Uterus (tissue), 3 donors: ENCODE measurements at regions not wholly inside any gene's neighbourhood (a gene's known extent, or its start where the extent isn't known, plus 50 kb on each side); places are given as distances from the start of the nearest gene placed in this dataset.
"Not testable (repeated sequence)": the region's sequence is repeated elsewhere in the genome, so short reads cannot be mapped to it uniquely, and the experiment has no call there.

Experiments used
- DNase-seq, 2 donors: peaks; one replicate each; pipeline ENCODE4 v3.0.0-alpha.2; 2019 to 2020
- H3K27ac ChIP-seq, 2 donors: fragments of 200-600 bp; sonication (generic); 1 replicate in 1 of 2; 2 replicates in 1 of 2; pipeline ENCODE4 v1.5.1; 2016 to 2018
- H3K27me3 ChIP-seq, 2 donors: fragments of 200-600 bp; sonication (generic); one replicate each; pipeline ENCODE4 v1.5.1; 2018 to 2019; ENCODE audit warnings: control low read depth in 1 of 2
- H3K36me3 ChIP-seq, 2 donors: fragments of 200-600 bp; sonication (generic); one replicate each; pipeline ENCODE4 v1.5.1; 2019; ENCODE audit warnings: control low read depth in 1 of 2
- H3K4me1 ChIP-seq, 2 donors: fragments of 200-600 bp; sonication (generic); one replicate each; pipeline ENCODE4 v1.5.1; 2018 to 2019; ENCODE audit warnings: control low read depth in 1 of 2
- H3K4me3 ChIP-seq, 2 donors: fragments of 200-600 bp; sonication (generic); 1 replicate in 1 of 2; 2 replicates in 1 of 2; pipeline ENCODE4 v1.5.1; 2018 to 2019; ENCODE audit warnings: mild to moderate bottlenecking in 1 of 2
- H3K9me3 ChIP-seq, 2 donors: fragments of 200-600 bp; sonication (generic); one replicate each; pipeline ENCODE4 v1.5.1; 2019; ENCODE audit warnings: control low read depth in 1 of 2
- CTCF ChIP-seq, 4 experiments: fragments of 200-600 bp in 2 of 4; fragments of 450-650 bp in 2 of 4; sonication (generic) in 2 of 4; IDR thresholded peaks; one replicate each; pipeline ENCODE4 v1.5.1; 2016 to 2019; ENCODE audit warnings: antibody characterized with exemption in 4 of 4, mild to moderate bottlenecking in 2 of 4, moderate library complexity in 1 of 4
- POLR2A ChIP-seq, 2 donors: fragments of 450-650 bp; IDR thresholded peaks; one replicate each; pipeline ENCODE4 v1.6.1; 2016; ENCODE audit warnings: antibody characterized with exemption in 2 of 2, mild to moderate bottlenecking in 1 of 2, moderate library complexity in 1 of 2
- intact Hi-C: fragments of 100-400 bp; cut with DNase I; formaldehyde crosslinking; loops from one replicate; pipeline ENCODE4 v1.15.1; 2023; ENCODE audit warnings: low total_unique reads
- donor health status: DM: yes; HTN: yes; CAD: no.

- DNase-seq = no peak
- Histone ChIP-seq H3K27me3 (no peaks in the 10 kb centered on the region), H3K36me3 (no peaks in the 10 kb centered on the region), H3K9me3 (no peaks in the 10 kb centered on the region), H3K4me3 (no peak overlapping the region), H3K27ac (no peak overlapping the region), H3K4me1 (no peaks in the 10 kb centered on the region)
- TF ChIP-seq CTCF (IDR thresholded peaks at IDR 0.05) = no peak
- no peak for TF ChIP-seq POLR2A (IDR thresholded peaks at IDR 0.05)
- intact Hi-C loops = no loop called here
Observed at GRCh38 chr10:64795847-64796246, 1274.6 kb downstream of the REEP3 start.

- H3K4me1 ChIP-seq = no peaks in the 10 kb centered on the region
- DNase-seq = no peak
- H3K36me3 ChIP-seq = no peaks in the 10 kb centered on the region
- no peaks in the 10 kb centered on the region for H3K27me3 ChIP-seq
- no peak overlapping the region for H3K27ac ChIP-seq
- TF ChIP-seq POLR2A (IDR thresholded peaks at IDR 0.05) (no peak), CTCF (IDR thresholded peaks at IDR 0.05) (no peak)
- H3K4me3 ChIP-seq = no peak overlapping the region
- intact Hi-C loops = no loop called here
- H3K9me3 ChIP-seq = no peaks in the 10 kb centered on the region
Observed at GRCh38 chr10:64798297-64798696, 1277.1 kb downstream of the REEP3 start.

GRCh38 chr10:64808233-64808632 lies 1287.0 kb downstream of the REEP3 start:
- H3K4me3 ChIP-seq, H3K9me3 ChIP-seq, H3K27ac ChIP-seq, H3K27me3 ChIP-seq, intact Hi-C loops, DNase-seq, H3K4me1 ChIP-seq, H3K36me3 ChIP-seq: not testable (repeated sequence)

- H3K4me1 ChIP-seq, H3K4me3 ChIP-seq, intact Hi-C loops, H3K27ac ChIP-seq, H3K36me3 ChIP-seq, DNase-seq, H3K9me3 ChIP-seq, H3K27me3 ChIP-seq: not testable (repeated sequence)
Observed at GRCh38 chr10:64810046-64810445, 1288.8 kb downstream of the REEP3 start.

- Histone ChIP-seq H3K27ac (no peak overlapping the region), H3K36me3 (no peaks in the 10 kb centered on the region), H3K27me3 (no peaks in the 10 kb centered on the region), H3K4me3 (no peak overlapping the region), H3K4me1 (no peaks in the 10 kb centered on the region), H3K9me3 (no peaks in the 10 kb centered on the region)
- intact Hi-C loops = no loop called here
- no peak for DNase-seq
- TF ChIP-seq CTCF (IDR thresholded peaks at IDR 0.05) = no peak
- TF ChIP-seq POLR2A (IDR thresholded peaks at IDR 0.05) = no peak
Observed at GRCh38 chr10:64813391-64813790, 1292.2 kb downstream of the REEP3 start.

- no peak for DNase-seq
- Histone ChIP-seq H3K27me3 (no peaks in the 10 kb centered on the region), H3K36me3 (no peaks in the 10 kb centered on the region), H3K4me3 (no peak overlapping the region), H3K4me1 (no peaks in the 10 kb centered on the region), H3K9me3 (no peaks in the 10 kb centered on the region), H3K27ac (no peak overlapping the region)
- TF ChIP-seq CTCF (IDR thresholded peaks at IDR 0.05) = no peak
- intact Hi-C loops = no loop called here
Observed at GRCh38 chr10:64814201-64814600, 1293.0 kb downstream of the REEP3 start.
